Inferior parietal cortex (tissue), 1 donor: ENCODE measurements at regions not wholly inside any gene's neighbourhood (a gene's known extent, or its start where the extent isn't known, plus 50 kb on each side); places are given as distances from the start of the nearest gene placed in this dataset.
"Not testable (repeated sequence)": the region's sequence is repeated elsewhere in the genome, so short reads cannot be mapped to it uniquely, and the experiment has no call there.

Source experiments
- DNase-seq: peaks from one replicate; pipeline ENCODE4 v3.0.0-alpha.2; 2016; ENCODE audit errors: extremely low spot score

DNA sequence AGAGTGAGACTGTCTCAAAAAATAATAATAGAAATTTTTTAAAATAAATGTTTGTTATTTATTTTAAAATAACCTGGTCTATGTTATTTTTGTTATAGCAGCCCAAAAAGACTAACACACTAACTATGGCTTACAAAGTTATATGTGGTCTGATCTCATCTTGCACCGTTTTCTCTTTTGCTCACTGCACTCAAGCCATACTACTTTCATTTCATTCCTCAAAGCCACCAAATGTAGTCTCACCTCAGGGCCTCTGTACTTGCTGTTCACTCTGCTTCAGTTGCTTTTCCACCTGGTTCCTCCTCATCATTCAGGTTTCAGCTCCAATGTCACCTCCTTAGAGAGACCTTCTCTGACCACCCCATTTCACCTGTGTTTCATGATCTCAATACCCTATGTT lies 55.2 kb upstream of the MDM1 start:
- DNase-seq: no peak

DNA sequence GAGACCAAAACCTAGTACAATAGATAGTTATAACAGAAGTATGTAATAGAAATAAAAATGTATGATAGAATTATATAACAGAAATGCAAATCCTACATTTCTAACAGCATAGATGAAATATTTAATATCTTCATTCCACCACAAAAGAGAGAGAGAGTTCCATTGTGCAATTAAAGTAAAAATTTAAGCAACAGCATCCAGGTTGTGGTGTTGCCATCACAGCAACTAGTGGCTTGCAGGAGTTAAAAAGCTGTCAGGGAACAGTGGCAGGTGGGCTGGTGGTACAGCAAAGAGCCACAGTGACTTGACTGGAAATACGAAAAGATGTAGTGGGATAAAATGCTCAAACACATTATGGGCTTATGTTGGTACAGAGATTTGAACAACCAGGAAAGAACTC lies 57.1 kb upstream of the MDM1 start:
- no peak for DNase-seq

DNA sequence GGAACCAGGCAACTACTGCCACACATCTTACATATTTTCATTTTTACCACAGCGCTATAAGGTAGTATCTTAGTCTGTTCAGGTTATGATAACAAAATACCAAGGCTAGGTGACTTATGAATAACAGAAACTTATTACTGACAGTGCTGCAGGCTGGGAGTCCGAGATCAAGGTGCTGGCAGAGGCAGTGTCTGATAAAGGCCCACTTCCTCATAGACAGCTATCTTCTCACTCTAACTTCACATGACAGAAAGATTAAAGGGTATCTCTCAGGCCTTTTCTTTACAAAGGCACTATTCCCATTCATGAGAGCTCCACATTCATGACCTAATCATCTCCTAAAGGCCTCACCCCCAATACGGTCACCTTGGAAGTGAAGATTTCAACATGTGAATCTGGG lies 59.8 kb upstream of the MDM1 start:
- no peak for DNase-seq

DNA sequence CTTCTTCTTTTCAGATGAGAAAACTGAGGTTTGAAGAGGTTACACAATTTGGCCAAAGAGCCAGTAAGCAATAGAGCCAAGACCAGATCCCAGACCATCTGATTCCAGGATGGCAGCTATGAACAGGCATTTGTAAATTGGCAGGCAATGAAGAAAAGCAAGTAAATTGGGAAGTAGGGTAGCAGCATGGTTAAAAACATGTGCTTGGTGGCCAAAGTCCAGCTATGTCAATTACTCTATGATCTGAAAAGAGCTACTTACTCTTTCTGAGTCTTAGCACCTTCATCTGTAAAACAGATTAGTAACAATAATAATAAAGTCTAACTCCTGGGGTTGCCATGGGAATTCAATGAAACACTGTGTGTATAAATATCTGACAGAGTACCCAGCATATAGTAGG lies 60.2 kb upstream of the MDM1 start:
- DNase-seq: no peak

DNA sequence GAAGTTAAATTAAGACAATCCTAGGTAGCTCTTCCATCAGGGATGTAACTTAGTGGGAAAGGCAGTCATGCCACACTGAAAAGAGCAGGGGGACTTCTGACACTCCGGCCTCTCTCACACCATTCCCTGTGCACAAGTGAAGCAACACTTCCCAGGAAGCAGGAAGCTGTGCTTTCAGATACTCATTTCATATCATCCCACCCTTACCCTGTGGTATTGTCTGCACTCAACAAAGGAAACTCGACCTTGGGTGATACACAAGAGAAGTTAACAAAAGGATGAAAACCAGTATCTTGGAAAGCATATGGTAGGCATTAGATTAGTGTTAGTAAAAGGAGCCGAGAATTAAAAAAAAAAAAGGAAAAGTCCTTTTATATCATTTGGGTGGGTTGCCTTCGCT lies 61.3 kb upstream of the MDM1 start:
- no peak for DNase-seq

DNA sequence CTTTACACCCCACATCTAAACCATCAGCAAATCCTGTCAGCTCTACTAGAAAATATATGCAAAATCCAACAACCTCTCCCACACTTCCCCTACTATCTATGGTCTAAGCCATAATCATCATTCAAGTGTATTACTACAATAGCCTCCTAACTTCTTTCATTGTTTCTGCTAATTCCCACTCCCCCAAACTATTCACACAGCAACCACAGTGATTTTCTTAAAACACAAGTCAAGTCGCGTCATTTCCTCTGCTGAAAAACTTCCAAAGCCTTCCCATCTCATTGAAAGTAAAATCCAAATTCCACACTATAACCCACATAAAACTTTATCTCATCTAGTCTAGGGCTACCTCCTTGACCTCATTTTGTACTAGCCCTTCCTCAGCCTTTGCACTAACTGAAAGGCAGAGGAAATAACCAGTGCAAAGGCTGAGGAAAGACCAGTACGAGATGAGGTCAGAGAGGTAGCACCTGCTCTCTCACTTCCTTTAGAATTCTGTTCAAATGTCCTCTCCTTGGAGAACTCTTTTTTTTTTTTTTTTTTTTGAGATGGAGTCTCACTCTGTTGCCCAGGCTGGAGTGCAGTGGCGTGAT lies 65.5 kb upstream of the MDM1 start:
- no peak for DNase-seq

DNA sequence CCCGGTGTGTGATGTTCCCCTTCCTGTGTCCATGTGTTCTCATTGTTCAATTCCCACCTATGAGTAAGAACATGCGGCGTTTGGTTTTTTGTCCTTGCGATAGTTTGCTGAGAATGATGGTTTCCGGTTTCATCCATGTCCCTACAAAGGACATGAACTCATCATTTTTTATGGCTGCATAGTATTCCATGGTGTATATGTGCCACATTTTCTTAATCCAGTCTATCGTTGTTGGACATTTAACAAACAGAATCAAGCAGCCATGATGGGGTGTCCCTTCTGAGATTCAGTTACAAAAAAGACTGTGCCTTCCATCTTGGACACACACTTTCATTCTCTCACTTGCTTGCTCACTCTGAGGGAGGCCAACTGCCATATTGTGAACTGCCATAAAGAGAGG lies 66.5 kb upstream of the MDM1 start:
- DNase-seq: not testable (repeated sequence)

DNA sequence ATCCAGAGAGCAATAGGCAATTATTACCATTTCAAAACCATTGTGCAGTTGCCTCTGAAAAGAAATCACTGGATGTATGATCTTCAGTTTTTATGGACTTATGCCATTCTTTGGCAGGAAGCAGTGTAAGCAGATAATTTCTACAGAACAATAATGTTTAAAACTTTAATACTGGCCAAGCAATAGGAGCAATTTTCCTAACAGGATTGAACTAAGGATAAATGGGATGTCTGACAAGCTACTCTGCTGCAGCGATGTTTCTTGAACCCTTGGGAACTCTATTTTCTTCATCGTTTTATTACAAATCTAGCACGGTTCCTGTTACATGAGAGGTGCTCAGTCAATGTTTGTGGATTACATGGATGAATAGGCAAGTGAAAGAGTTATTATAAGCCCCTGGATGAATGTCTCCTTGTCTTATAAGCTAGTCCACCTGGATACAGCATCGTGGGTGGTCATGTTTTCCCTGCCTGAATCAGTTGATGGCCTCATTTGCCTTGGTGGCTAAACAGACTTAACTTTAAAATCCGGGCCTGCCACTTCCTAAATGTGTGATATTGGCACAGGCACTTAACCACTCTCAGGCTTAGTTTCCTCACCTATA lies 68.2 kb upstream of the MDM1 start:
- DNase-seq: no peak

DNA sequence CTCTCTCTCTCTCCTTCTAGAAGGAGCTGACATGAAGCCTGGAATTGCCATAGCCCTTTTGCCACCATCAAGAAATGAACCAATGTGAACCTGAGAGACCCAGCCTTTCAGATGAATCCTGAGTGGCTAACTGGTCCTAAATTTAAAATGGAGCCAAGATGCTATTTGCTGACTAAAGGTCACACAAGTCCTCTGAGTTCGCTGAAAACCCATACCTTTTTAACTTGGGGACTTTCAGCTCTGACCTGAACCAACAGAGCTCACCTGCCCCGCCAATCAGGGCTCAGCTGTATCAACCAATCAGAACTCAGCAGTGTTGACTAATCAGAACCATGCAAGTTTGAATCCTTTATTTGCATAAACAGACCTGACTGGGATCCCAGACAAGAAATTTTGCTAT lies 70.3 kb upstream of the MDM1 start:
- no peak for DNase-seq

DNA sequence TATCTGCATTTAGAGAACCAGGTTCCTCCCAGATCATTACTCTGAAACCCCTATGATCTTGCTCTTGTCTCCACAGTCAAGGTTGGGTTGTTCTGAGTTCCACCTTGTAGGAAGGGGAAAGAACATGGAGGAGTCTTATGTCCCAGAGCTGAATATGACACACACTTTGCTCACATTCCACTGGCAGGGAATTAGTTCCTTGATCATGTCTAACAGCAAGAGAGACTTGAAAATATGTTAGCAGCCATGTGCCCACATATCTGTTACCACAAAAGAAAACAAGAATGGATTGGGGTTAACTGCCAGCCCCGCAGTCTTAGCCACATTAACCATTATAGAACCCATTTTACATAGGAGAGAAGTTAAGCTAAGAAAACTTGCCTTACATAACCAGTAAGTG lies 71.1 kb upstream of the MDM1 start:
- DNase-seq: no peak

DNA sequence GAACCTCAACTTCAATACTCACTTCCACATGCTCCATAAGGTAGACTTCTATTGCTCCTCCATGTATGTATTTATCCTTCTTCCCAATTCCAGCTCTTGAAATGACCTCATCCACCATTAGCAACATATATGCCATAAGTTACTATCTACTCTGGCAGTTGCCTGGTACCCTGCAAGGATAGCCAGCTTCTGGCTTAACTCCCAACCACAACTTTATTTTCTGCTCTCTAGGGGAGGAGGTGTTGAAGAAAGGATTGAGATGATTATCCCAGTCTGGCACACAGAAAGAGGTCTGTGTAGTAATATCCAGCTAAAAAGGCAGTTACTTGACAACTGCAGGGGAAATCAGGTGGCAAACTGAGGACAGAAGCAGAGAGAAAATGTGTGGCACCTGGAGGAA lies 71.5 kb upstream of the MDM1 start:
- no peak for DNase-seq

DNA sequence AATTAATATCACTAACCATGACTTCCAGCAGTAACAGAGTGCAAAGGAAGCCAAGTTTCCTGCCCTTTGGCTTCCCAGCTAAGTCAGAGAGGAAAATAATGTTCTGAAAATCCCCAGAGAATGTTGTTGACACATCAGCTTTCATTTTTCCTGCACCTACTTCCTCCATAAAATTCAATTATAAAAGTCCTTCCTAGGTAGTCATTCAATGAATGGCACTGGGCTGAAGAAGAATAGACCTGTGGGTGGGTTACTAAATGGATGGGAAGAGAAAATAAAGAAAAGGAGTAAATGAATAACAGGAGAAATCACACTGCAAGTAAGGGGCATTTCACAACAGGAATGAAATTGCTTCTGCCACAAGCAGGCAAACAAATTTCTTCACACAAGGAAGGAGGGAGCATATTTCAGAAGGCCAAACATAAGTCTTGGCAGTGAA lies 73.2 kb upstream of the MDM1 start:
- no peak for DNase-seq

DNA sequence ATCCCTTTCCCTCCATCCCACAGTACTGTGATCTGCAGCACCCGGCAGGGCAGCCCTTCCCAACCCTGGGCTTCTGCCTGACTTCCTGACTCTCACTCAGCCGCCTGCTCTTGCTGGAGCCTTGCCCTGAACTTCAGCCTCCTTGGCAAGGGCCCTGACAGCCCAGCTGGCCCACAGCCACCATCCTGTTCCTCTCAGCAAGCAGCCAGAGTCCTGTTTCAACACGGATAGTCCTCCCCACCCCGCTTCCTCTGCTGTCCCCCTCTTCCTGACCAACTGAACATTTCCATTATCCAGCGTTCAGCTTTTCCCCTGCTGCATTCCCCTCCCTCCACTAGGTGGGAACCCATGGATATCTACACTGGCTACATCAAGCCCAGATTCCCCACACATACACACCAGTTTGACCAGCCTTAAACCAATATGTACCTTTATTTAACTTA lies 74.0 kb upstream of the MDM1 start:
- peak; percentile 13 for DNase-seq

DNA sequence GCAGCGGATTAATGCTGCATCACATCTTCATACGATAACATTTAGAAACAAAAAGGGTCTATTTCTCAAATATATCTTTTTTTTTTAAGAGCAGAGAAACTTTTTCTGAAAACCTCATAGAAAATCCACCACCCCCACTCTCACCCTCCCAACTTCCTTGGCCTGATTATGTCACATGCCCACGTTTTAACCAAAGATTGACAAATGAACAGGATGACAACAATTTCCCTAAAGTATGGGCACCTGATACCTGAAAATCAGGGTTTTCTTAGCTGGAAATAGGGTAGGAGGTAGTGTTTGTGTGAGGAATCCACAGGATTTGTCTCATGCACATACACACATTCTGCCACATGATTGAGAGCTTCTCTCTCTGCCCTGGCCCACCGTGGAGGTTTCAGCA lies 74.7 kb upstream of the MDM1 start:
- no peak for DNase-seq

DNA sequence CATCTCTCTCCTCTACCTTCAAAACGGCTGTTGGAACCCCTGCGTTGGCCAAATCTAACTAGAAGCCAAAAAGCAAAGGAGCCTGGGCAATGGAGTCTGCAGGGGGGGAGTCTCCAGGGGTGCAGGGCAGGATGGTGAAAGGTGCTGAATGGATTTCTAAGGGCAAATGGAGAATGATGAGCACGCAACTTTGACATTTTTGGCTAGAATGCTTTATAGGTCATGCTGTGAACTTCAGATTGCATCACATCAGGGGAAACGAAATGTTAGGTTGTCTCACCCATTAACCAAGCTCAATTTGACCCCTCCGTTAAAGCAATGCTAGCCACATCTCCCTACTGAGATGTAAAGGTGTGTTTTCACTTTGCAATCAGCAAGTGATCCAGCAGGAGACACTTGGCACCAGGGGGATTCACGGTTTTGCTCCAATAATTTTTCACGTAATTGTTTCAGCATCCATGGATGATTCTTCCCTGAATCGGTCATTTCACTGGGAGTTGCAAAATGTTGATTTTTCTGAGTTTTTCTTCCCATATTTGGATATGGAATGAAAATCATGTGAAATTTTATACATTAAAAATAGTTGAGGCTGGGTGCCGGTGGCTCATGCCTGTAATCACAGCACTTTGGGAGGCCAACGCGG lies 78.0 kb upstream of the MDM1 start:
- DNase-seq: no peak

DNA sequence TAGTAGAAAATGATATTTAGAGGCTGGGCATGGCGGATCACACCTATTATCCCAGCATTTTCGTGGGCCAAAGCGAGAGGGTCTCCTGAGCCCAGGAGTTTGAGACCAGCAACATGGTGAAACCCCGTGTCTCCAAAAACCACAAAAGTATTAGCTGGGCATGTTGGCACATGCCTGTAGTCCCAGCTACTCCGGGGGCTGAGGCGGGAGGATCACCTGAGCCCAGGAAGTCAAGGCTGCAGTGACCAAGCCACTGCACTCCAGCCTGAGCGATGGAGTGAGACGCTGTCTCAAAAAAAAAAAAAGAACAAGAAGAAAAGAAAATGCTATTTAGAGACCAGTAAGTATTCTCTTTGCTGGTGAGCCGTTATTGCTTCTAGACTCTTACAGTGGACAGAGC lies 79.2 kb upstream of the MDM1 start:
- no peak for DNase-seq

DNA sequence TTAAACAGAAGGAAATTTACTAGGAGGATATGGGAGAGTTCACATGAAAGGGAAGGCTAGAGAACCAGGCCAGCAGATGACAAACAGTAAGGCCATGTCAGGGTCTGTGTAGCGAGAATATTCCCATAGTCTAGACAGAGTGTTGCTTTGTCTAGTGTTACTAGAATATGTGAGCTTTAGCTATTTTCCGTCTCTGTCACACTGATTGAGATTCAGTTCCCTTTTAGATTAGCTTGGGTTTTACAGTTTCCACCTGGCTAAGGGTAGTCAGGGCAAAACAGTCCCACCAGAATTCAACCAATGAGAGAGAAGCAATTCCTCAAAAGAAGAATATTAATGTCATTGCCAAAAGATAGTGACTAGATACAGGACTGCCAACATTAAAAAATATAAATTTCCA lies 82.8 kb upstream of the MDM1 start:
- no peak for DNase-seq

DNA sequence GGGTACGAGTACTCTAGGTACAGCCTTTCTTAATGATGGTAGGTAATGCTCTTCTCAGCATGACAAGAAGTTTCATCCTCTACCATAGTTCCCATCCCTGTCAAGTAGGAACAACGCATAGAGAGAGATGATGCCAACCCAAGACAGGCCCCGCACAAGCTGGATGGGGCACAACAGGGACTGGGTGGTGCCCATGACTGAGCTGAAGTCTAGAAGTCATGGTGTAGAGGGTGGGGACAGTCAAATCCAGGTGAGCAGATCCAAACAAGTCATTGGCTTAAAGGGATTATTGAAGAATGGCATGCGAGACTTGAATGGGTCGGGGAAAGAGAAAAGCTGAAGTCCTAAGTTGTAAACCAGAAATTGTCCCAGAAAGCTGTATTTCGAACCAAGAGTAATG lies 84.2 kb upstream of the MDM1 start:
- DNase-seq: no peak

DNA sequence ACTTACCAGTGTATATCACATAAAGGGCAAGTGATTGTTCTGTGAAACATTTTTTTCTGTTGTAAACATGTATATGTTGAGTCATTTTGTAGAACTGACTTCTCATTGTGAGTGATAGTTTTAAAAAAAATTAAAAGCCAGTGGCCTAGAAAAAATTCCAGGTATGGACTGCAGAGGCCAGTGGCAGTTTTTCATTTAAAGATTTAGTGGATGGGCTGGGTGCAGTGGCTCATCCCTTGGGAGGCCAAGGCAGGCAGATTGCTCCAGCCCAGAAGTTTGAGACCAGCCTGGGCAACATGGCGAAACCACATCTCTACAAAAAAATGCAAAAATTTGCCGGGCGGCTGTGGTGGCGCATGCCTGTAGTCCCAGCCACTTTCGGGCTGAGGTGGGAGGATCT lies 84.7 kb upstream of the MDM1 start:
- no peak for DNase-seq

DNA sequence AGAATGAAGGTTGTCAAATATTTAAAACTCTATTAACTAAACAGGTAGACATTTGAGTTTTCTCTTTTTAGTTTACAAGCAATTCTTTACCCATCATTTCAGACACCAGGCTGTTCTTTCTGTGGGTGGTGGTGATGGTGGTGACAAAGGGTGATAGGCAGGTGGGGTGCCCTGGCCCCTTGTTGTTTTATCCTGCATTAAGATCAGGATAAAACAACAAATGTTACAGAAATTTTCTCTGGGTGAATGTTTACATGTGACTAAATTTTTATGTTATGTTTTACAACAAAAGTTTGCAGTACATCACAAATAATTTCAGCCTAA lies 85.9 kb upstream of the MDM1 start:
- DNase-seq: no peak

DNA sequence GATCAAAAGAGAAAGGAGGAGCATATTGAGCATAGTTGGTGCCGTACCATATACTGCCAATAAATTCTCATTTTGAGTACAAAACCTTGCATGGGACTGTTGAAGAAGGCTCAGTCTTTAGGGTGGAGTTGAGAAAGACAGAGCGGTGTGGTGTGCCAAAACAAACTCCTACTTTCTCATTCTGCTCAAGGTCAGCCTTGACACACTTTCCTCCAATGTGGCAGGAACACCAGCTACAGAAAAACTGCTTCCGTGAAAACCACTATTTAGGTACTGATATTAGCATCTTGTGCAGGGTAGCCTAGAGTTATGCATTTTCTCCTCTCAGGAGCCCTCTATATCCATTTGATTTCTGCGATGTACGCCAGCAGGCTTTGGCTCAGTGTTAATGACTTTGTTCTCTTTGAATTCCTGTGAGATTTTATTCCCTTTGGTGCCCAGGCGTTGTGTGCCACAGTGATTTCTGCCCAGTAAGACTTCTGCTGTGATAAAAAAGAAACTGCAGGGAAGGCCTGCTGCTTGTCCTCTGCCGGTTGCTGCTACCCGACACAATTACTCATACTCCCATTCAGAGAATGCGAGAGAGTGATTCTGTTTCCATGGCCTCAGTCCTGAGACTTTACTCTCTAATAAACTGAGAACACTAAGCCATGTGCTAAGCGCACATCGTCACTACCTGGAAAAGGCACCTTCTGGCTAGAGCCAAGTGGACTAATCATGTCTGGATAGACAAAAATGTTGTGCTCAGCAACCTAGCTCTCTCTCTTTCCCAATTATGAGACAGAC lies 88.3 kb upstream of the MDM1 start:
- peak; percentile 16 for DNase-seq

DNA sequence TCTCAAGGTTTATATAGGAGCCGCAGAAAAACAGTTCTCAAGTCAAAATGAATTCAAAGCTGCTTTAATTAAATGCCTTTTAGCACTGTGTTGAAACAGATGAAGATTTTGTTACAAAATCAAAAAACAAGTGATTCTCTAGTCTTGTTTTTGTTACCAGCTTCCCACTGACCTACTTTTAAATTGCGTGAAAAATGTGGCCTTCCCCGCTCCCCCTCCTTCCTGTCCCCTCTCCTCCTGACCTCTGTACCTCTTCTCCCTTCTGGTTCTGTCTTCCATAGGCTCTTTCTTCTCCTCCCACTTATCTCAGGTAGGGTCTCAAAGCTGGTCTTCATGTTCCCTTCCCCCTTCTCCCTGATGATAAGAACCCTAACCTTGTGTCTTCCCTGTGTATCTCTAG lies 90.0 kb upstream of the MDM1 start:
- no peak for DNase-seq

DNA sequence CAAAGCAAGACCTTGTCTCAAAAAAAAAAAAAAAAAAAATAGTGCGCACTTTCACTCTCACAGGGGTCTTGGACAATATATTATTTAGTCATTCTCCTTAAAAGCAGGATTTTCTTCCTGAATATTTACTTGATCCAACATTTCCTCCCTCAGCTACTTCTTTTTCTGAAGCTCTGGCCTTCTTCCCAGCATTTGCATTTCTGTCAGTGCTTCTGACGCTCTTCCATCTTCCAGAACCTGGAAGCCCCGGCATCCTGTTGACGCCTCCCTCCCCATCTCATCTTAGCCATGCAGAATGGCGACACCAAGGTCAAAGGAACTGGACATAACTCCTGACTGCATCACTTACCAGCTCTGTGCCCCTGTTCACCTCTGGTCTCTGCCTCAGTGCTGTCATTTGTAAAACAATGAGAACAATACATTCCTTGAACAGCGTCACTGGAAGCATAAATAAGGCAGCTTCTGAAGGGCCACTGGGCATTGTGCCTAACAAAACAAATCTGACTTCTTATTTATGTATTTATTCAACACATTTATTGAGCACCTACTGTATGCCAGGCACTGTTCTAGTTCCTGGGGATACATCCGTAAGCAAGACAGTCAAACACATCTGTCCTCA lies 90.9 kb upstream of the MDM1 start:
- DNase-seq: no peak
